ENCODE measurements at regions not wholly inside any gene's neighbourhood (a gene's known extent, or its start where the extent isn't known, plus 50 kb on each side); places are given as distances from the start of the nearest gene placed in this dataset.
"Not testable (repeated sequence)": the region's sequence is repeated elsewhere in the genome, so short reads cannot be mapped to it uniquely, and the experiment has no call there.

- DNase-seq (ENCODE audit: low read depth), result peak; percentile 46
Measured at GRCh38 chr4:71210823-71211222, 128.0 kb upstream of the SLC4A4 start.

- DNase-seq (ENCODE audit: low read depth), result peak; percentile 58
Measured at GRCh38 chr4:71211748-71212147, 127.1 kb upstream of the SLC4A4 start.

GRCh38 chr4:71212216-71212615, 126.6 kb upstream of the SLC4A4 start:
- DNase-seq (ENCODE audit: low read depth), result peak; percentile 40

GRCh38 chr4:71214578-71214977, 124.2 kb upstream of the SLC4A4 start:
- DNase-seq (ENCODE audit: low read depth), result no peak

GRCh38 chr4:71216316-71216959, 122.4 kb upstream of the SLC4A4 start:
- DNase-seq (ENCODE audit: low read depth), result no peak

- peak; percentile 57 for DNase-seq (ENCODE audit: low read depth)
Measured at GRCh38 chr4:71217688-71218087, 121.1 kb upstream of the SLC4A4 start.

GRCh38 chr4:71220848-71221247, 118.0 kb upstream of the SLC4A4 start:
- DNase-seq (ENCODE audit: low read depth), result not testable (repeated sequence)

GRCh38 chr4:71221510-71222466, 117.0 kb upstream of the SLC4A4 start:
- peak; percentile 5 for DNase-seq (ENCODE audit: low read depth)

GRCh38 chr4:71222661-71223060, 116.2 kb upstream of the SLC4A4 start:
- DNase-seq (ENCODE audit: low read depth), result peak; percentile 72

GRCh38 chr4:71229477-71230270, 109.1 kb upstream of the SLC4A4 start:
- DNase-seq (ENCODE audit: low read depth), result peak; percentile 74

GRCh38 chr4:71230271-71231128, 108.3 kb upstream of the SLC4A4 start:
- peak; percentile 62 for DNase-seq (ENCODE audit: low read depth)

- DNase-seq (ENCODE audit: low read depth), result peak; percentile 69
Measured at GRCh38 chr4:71231129-71232055, 107.4 kb upstream of the SLC4A4 start.

GRCh38 chr4:71232056-71232430, 106.8 kb upstream of the SLC4A4 start:
- DNase-seq (ENCODE audit: low read depth), result peak; percentile 70

GRCh38 chr4:71232846-71233245, 106.0 kb upstream of the SLC4A4 start:
- no peak for DNase-seq (ENCODE audit: low read depth)

GRCh38 chr4:71235311-71236201, 103.3 kb upstream of the SLC4A4 start:
- DNase-seq (ENCODE audit: low read depth), result no peak

- no peak for DNase-seq (ENCODE audit: low read depth)
Measured at GRCh38 chr4:71236226-71236625, 102.6 kb upstream of the SLC4A4 start.

GRCh38 chr4:71237641-71238040, 101.2 kb upstream of the SLC4A4 start:
- peak; percentile 50 for DNase-seq (ENCODE audit: low read depth)

- DNase-seq (ENCODE audit: low read depth), result peak; percentile 70
Measured at GRCh38 chr4:71239365-71239764, 99.5 kb upstream of the SLC4A4 start.

- DNase-seq (ENCODE audit: low read depth), result no peak
Measured at GRCh38 chr4:71240094-71240493, 98.7 kb upstream of the SLC4A4 start.
